Right ventricle myocardium superior (tissue), 1 donor: ENCODE measurements at regions not wholly inside any gene's neighbourhood (a gene's known extent, or its start where the extent isn't known, plus 50 kb on each side); places are given as distances from the start of the nearest gene placed in this dataset.
"Not testable (repeated sequence)": the region's sequence is repeated elsewhere in the genome, so short reads cannot be mapped to it uniquely, and the experiment has no call there.

ENCODE experiments used
- ATAC-seq: fragments of 200-7000 bp; cut with Tn5 transposase; one replicate; pipeline ENCODE4 v1.9.1; 2020; ENCODE audit warnings: mild to moderate bottlenecking; ENCODE audit not compliant: poor library complexity
- DNase-seq: peaks from one replicate; pipeline ENCODE4 v3.0.0-alpha.2; 2020
- intact Hi-C: fragments of 100-400 bp; cut with DNase I; formaldehyde crosslinking; loops from one replicate; pipeline ENCODE4 v1.11.2; 2022
- donor health status: DM: no; HTN: yes; CAD: no; lungs with severe emphysema.

GRCh38 chr1:90864681-90865080, 147.6 kb upstream of the BARHL2 start:
- DNase-seq: no peak
- intact Hi-C loops: no loop called here
- ATAC-seq: no peak

GRCh38 chr1:90862782-90863181, 145.7 kb upstream of the BARHL2 start:
- DNase-seq (no peak), ATAC-seq (no peak)
- intact Hi-C loops: no loop called here

GRCh38 chr1:90861421-90861820, 144.3 kb upstream of the BARHL2 start:
- intact Hi-C loops, ATAC-seq, DNase-seq: not testable (repeated sequence)

GRCh38 chr1:90856463-90857007, 139.4 kb upstream of the BARHL2 start:
- DNase-seq (no peak), ATAC-seq (no peak)
- intact Hi-C loops: no loop called here

GRCh38 chr1:90854397-90854924, 137.4 kb upstream of the BARHL2 start:
- DNase-seq: no peak
- intact Hi-C loops: no loop called here
- ATAC-seq: no peak

- intact Hi-C loops: no loop called here
- DNase-seq: no peak
- no peak for ATAC-seq
Observed at GRCh38 chr1:90851711-90852050, 134.6 kb upstream of the BARHL2 start.

- DNase-seq: peak; percentile 87
- ATAC-seq: peak; percentile 99
- intact Hi-C loops: no loop called here
Observed at GRCh38 chr1:90850898-90851710, 134.0 kb upstream of the BARHL2 start.

GRCh38 chr1:90850181-90850897, 133.2 kb upstream of the BARHL2 start:
- DNase-seq: peak; percentile 51
- intact Hi-C loops: no loop called here
- peak; percentile 49 for ATAC-seq

- ATAC-seq (no peak), DNase-seq (no peak)
- intact Hi-C loops: no loop called here
Observed at GRCh38 chr1:90841473-90841872, 124.4 kb upstream of the BARHL2 start.

GRCh38 chr1:90840352-90840751, 123.2 kb upstream of the BARHL2 start:
- ATAC-seq: no peak
- intact Hi-C loops: no loop called here
- DNase-seq: no peak

- intact Hi-C loops: no loop called here
- no peak for ATAC-seq
Observed at GRCh38 chr1:90839323-90839722, 122.2 kb upstream of the BARHL2 start.

GRCh38 chr1:90838720-90839119, 121.6 kb upstream of the BARHL2 start:
- no peak for DNase-seq
- intact Hi-C loops: no loop called here
- no peak for ATAC-seq

More at GRCh38 chr1:90839323-90839722, 122.2 kb upstream of the BARHL2 start:
- no peak for DNase-seq

- DNase-seq (no peak), ATAC-seq (no peak)
- intact Hi-C loops: no loop called here
Observed at GRCh38 chr1:90837420-90837819, 120.3 kb upstream of the BARHL2 start.

- DNase-seq: no peak
- ATAC-seq: peak; percentile 46
- intact Hi-C loops: no loop called here
Observed at GRCh38 chr1:90836345-90836679, 119.2 kb upstream of the BARHL2 start.

GRCh38 chr1:90835661-90836344, 118.7 kb upstream of the BARHL2 start:
- intact Hi-C loops: no loop called here
- no peak for DNase-seq
- ATAC-seq: peak; percentile 77

GRCh38 chr1:90834886-90835660, 118.0 kb upstream of the BARHL2 start:
- DNase-seq (no peak), ATAC-seq (peak; percentile 37)
- intact Hi-C loops: no loop called here

GRCh38 chr1:90834354-90834885, 117.3 kb upstream of the BARHL2 start:
- intact Hi-C loops: no loop called here
- DNase-seq (no peak), ATAC-seq (no peak)

GRCh38 chr1:90833466-90834110, 116.5 kb upstream of the BARHL2 start:
- intact Hi-C loops: no loop called here
- no peak for DNase-seq
- ATAC-seq: no peak
